Right atrium auricular region (tissue), 2 donors: ENCODE measurements at regions not wholly inside any gene's neighbourhood (a gene's known extent, or its start where the extent isn't known, plus 50 kb on each side); places are given as distances from the start of the nearest gene placed in this dataset.

Experiments
- DNase-seq: peaks from one replicate; pipeline ENCODE4 v3.0.0-alpha.2; 2019; ENCODE audit warnings: low spot score
- H3K27ac ChIP-seq, 2 donors: fragments of 200-600 bp; sonication (generic); 1 replicate in 1 of 2; 2 replicates in 1 of 2; pipeline ENCODE4 v1.5.1; 2016 to 2019
- H3K27me3 ChIP-seq, 2 donors: fragments of 200-600 bp; sonication (generic); one replicate each; pipeline versions ENCODE4 v1.5.1 to v1.6.0; 2017 to 2019
- H3K36me3 ChIP-seq: fragments of 200-600 bp; sonication (generic); one replicate; pipeline ENCODE4 v1.5.1; 2016
- H3K4me1 ChIP-seq, 2 donors: fragments of 200-600 bp; sonication (generic); one replicate each; pipeline versions ENCODE4 v1.5.1 to v1.6.0; 2017 to 2019
- H3K4me3 ChIP-seq, 2 donors: fragments of 200-600 bp; sonication (generic); 1 replicate in 1 of 2; 2 replicates in 1 of 2; pipeline ENCODE4 v1.5.1; 2017 to 2019; ENCODE audit warnings: mild to moderate bottlenecking in 1 of 2, moderate library complexity in 1 of 2
- H3K9me3 ChIP-seq, 2 donors: fragments of 200-600 bp; sonication (generic); one replicate each; pipeline ENCODE4 v1.5.1; 2019
- CTCF ChIP-seq, 2 donors: fragments of 200-600 bp; sonication (generic); IDR thresholded peaks; one replicate each; pipeline ENCODE4 v1.5.1; 2019; ENCODE audit warnings: antibody characterized with exemption in 2 of 2

- Histone ChIP-seq H3K27me3 (no peaks in the 10 kb centered on the region), H3K4me1 (peaks cover 0 to 82% of the 10 kb centered on the region in 2 donors), H3K27ac (peak overlapping the region; percentile 62 to 81), H3K9me3 (no peaks in the 10 kb centered on the region), H3K4me3 (no peak overlapping the region), H3K36me3 (no peaks in the 10 kb centered on the region)
- TF ChIP-seq CTCF (IDR thresholded peaks at IDR 0.05), result no peak
- DNase-seq, result no peak
Measured at GRCh38 chr1:58895559-58896145, 111.8 kb upstream of the JUN start.

GRCh38 chr1:58896246-58897183 is 112.7 kb upstream of the JUN start:
- DNase-seq, result no peak
- Histone ChIP-seq H3K27ac (peak overlapping the region; percentile 62 to 81), H3K27me3 (no peaks in the 10 kb centered on the region), H3K9me3 (no peaks in the 10 kb centered on the region), H3K36me3 (no peaks in the 10 kb centered on the region), H3K4me1 (peaks cover 0 to 82% of the 10 kb centered on the region in 2 donors), H3K4me3 (no peak overlapping the region)
- peak in 1 of 2 donors; percentile 19 for TF ChIP-seq CTCF (IDR thresholded peaks at IDR 0.05)

GRCh38 chr1:58898739-58899586 is 115.1 kb upstream of the JUN start:
- TF ChIP-seq CTCF (IDR thresholded peaks at IDR 0.05), result no peak
- peak overlapping the region; percentile 81 for H3K27ac ChIP-seq

GRCh38 chr1:58899587-58900271 is 115.9 kb upstream of the JUN start:
- H3K27me3 ChIP-seq, result no peaks in the 10 kb centered on the region
- H3K36me3 ChIP-seq, result no peaks in the 10 kb centered on the region
- H3K4me3 ChIP-seq, result no peak overlapping the region
- peak overlapping the region; percentile 81 for H3K27ac ChIP-seq
- DNase-seq, result no peak
- TF ChIP-seq CTCF (IDR thresholded peaks at IDR 0.05), result no peak
- H3K4me1 ChIP-seq, result peaks cover 0 to 60% of the 10 kb centered on the region in 2 donors
- no peaks in the 10 kb centered on the region for H3K9me3 ChIP-seq

More at GRCh38 chr1:58898739-58899586, 115.1 kb upstream of the JUN start:
- H3K4me3 ChIP-seq, result no peak overlapping the region
- H3K4me1 ChIP-seq, result peaks cover 0 to 66% of the 10 kb centered on the region in 2 donors
- DNase-seq, result no peak
- H3K36me3 ChIP-seq, result no peaks in the 10 kb centered on the region
- H3K27me3 ChIP-seq, result no peaks in the 10 kb centered on the region
- H3K9me3 ChIP-seq, result no peaks in the 10 kb centered on the region

GRCh38 chr1:58900396-58900795 is 116.5 kb upstream of the JUN start:
- Histone ChIP-seq H3K36me3 (no peaks in the 10 kb centered on the region), H3K27ac (peak overlapping the region; percentile 26 to 81), H3K4me3 (no peak overlapping the region), H3K9me3 (no peaks in the 10 kb centered on the region), H3K4me1 (peaks cover 0 to 53% of the 10 kb centered on the region in 2 donors), H3K27me3 (no peaks in the 10 kb centered on the region)
- TF ChIP-seq CTCF (IDR thresholded peaks at IDR 0.05), result no peak
- no peak for DNase-seq
